B cell (primary cell): ENCODE measurements at regions not wholly inside any gene's neighbourhood (a gene's known extent, or its start where the extent isn't known, plus 50 kb on each side); places are given as distances from the start of the nearest gene placed in this dataset.

ENCODE experiments used
- ATAC-seq: fragments of 200-7000 bp; cut with Tn5 transposase; one replicate; pipeline ENCODE4 v1.10.0; 2021; ENCODE audit warnings: low read depth, mild to moderate bottlenecking, moderate number of reproducible peaks, moderate library complexity
- CTCF ChIA-PET: fragments of 350-600 bp; sonication (Branson Sonifier 250); formaldehyde crosslinking; loops from one replicate; lab custom pipeline; 2021; ENCODE audit warnings: antibody characterized with exemption, inconsistent platforms; lab: Charles Lee
- POLR2A ChIA-PET: fragments of 350-600 bp; sonication (Branson Sonifier 250); formaldehyde crosslinking; loops from one replicate; lab custom pipeline; 2021; ENCODE audit warnings: antibody characterized with exemption; lab: Charles Lee
- DNase-seq: peaks from one replicate; pipeline ENCODE4 v3.0.0; 2013
- H2AFZ ChIP-seq: 2 replicates; pipeline ENCODE4 v1.6.1; 2012; ENCODE audit warnings: mild to moderate bottlenecking, low read depth, low read length; ENCODE audit not compliant: insufficient read depth, poor library complexity, severe bottlenecking
- H3K27ac ChIP-seq, 2 donors: 1 replicate in 1 of 2; 2 replicates in 1 of 2; pipeline ENCODE4 v1.5.1; 2012 to 2013; ENCODE audit warnings: low read length in 2 of 2, mild to moderate bottlenecking in 2 of 2, moderate library complexity in 1 of 2
- H3K27me3 ChIP-seq, 4 experiments: fragments of 200-600 bp in 1 of 4; sonication (generic) in 1 of 4; replicated peaks in 1 of 4; 1 replicate in 2 of 4; 2 replicates in 2 of 4; pipeline versions ENCODE4 v1.6.1 to v1.7.0; 2013 to 2016; ENCODE audit warnings: low read length in 3 of 4, mild to moderate bottlenecking in 2 of 4, mixed read lengths in 1 of 4, moderate library complexity in 1 of 4; ENCODE audit not compliant: insufficient read depth in 4 of 4, control insufficient read depth in 3 of 4; ENCODE audit errors: control extremely low read depth in 1 of 4
- H3K36me3 ChIP-seq, 2 experiments: replicated peaks in 1 of 2; 1 replicate in 1 of 2; 2 replicates in 1 of 2; pipeline versions ENCODE4 v1.6.1 to v1.7.1; 2013; ENCODE audit warnings: low read length in 1 of 2; ENCODE audit not compliant: insufficient read depth in 2 of 2, control insufficient read depth in 1 of 2; ENCODE audit errors: control extremely low read depth in 1 of 2, extremely low read depth in 1 of 2
- H3K4me1 ChIP-seq, 2 donors: fragments of 200-600 bp in 1 of 2; sonication (generic) in 1 of 2; 1 replicate in 1 of 2; 2 replicates in 1 of 2; pipeline versions ENCODE4 v1.5.1 to v1.6.1; 2013 to 2017; ENCODE audit warnings: low read length in 2 of 2; ENCODE audit not compliant: control insufficient read depth in 2 of 2, insufficient read depth in 2 of 2
- H3K4me2 ChIP-seq: replicated peaks from 2 replicates; pipeline ENCODE3; 2012; ENCODE audit warnings: mild to moderate bottlenecking, low read depth, low read length; ENCODE audit not compliant: poor library complexity, severe bottlenecking
- H3K4me3 ChIP-seq, 5 experiments: fragments of 200-600 bp in 1 of 5; sonication (generic) in 1 of 5; 1 replicate in 3 of 5; 2 replicates in 2 of 5; pipeline versions ENCODE4 v1.5.1 to v1.7.0; 2011 to 2016; ENCODE audit warnings: low read length in 4 of 5, mild to moderate bottlenecking in 4 of 5, low read depth in 2 of 5, control low read depth in 1 of 5, moderate library complexity in 1 of 5; ENCODE audit not compliant: insufficient read depth in 1 of 5; ENCODE audit errors: control extremely low read depth in 1 of 5, extremely low read depth in 1 of 5
- H3K79me2 ChIP-seq: fragments of 200-600 bp; sonication (generic); one replicate; pipeline ENCODE4 v1.6.0; 2016; ENCODE audit warnings: low read length; ENCODE audit not compliant: control insufficient read depth, insufficient read depth
- H3K9ac ChIP-seq: fragments of 200-600 bp; sonication (generic); 2 replicates; pipeline ENCODE4 v1.6.1; 2017; ENCODE audit warnings: mild to moderate bottlenecking, low read length, moderate library complexity
- H3K9me3 ChIP-seq, 3 donors: one replicate each; pipeline versions ENCODE4 v1.6.1 to v1.7.1; 2013; ENCODE audit warnings: low read length in 2 of 3; ENCODE audit not compliant: control insufficient read depth in 2 of 3, insufficient read depth in 1 of 3; ENCODE audit errors: control extremely low read depth in 1 of 3
- H4K20me1 ChIP-seq: 2 replicates; pipeline ENCODE4 v1.6.0; 2012; ENCODE audit warnings: mild to moderate bottlenecking, low read length; ENCODE audit not compliant: insufficient read depth, control insufficient read depth, poor library complexity, severe bottlenecking
- H3K27ac Mint-ChIP-seq: one replicate; pipeline ENCODE4 v1.8.0; 2021; ENCODE audit warnings: mixed read lengths
- H3K27me3 Mint-ChIP-seq: one replicate; pipeline ENCODE4 v1.8.0; 2021; ENCODE audit warnings: mixed read lengths
- H3K4me1 Mint-ChIP-seq: one replicate; pipeline ENCODE4 v1.8.0; 2021; ENCODE audit warnings: mixed read lengths
- H3K4me3 Mint-ChIP-seq: one replicate; pipeline ENCODE4 v1.8.0; 2021; ENCODE audit warnings: mixed read lengths
- H3K9me3 Mint-ChIP-seq: one replicate; pipeline ENCODE4 v1.8.0; 2022; ENCODE audit warnings: mixed read lengths; ENCODE audit not compliant: insufficient read depth
- EZH2 ChIP-seq: IDR thresholded peaks from 2 replicates; pipeline ENCODE4 v1.6.1; 2012; ENCODE audit warnings: borderline replicate concordance, low read depth, mild to moderate bottlenecking, moderate library complexity, low read length; ENCODE audit not compliant: insufficient read depth, poor library complexity, severe bottlenecking
- WGBS: methylation state at CpG from one replicate; pipeline ENCODE4 v1.1.5; 2013; ENCODE audit warnings: missing lambda C conversion rate; ENCODE audit not compliant: insufficient coverage; 5-methylcytosine and 5-hydroxymethylcytosine counted together
- intact Hi-C: fragments of 100-400 bp; cut with micrococcal nuclease; formaldehyde crosslinking; loops from one replicate; pipeline ENCODE4 v1.10.0; 2022
- TF ChIP-seq, protein P1 (sequence below): fragments of 200-600 bp; IDR thresholded peaks from one replicate; pipeline ENCODE4 v1.8.0; 2022; ENCODE audit warnings: antibody characterized with exemption, mild to moderate bottlenecking

DNA sequence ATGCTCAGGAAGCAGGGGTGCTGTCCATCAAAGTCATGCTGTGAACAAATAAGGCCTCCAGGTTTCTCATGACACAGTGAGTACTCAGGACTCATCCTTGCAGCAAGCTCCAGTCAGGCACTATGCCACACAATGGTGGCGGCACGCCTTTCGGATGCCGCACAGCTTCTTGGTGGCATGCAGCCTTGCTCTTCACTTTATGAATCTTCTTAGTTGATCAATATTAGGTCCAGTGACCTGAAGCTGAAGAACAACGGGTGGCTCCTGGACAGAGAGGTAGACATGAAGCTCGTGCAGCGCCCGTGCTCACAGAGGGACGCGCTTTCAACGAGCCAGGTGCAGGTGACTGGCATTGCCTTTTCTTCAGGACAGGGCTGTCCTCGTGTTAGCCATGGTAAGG is 653.0 kb upstream of the MGMT start:
- CTCF ChIA-PET, result no interaction called here
- Histone ChIP-seq H3K27ac (no peak overlapping the region), H3K27me3 (no peaks in the 10 kb centered on the region), H3K4me2 (no peak overlapping the region), H2AFZ (no peak overlapping the region), H4K20me1 (no peaks in the 10 kb centered on the region), H3K9me3 (peaks cover 0 to 15% (median 0%) of the 10 kb centered on the region in 3 donors), H3K79me2 (no peaks in the 10 kb centered on the region), H3K4me1 (no peaks in the 10 kb centered on the region), H3K4me3 (no peak overlapping the region), H3K9ac (no peak overlapping the region), H3K36me3 (no peaks in the 10 kb centered on the region)
- H3K27ac Mint-ChIP-seq, result no peak overlapping the region
- no peak for TF ChIP-seq EZH2
- TF ChIP-seq, protein P1, sequence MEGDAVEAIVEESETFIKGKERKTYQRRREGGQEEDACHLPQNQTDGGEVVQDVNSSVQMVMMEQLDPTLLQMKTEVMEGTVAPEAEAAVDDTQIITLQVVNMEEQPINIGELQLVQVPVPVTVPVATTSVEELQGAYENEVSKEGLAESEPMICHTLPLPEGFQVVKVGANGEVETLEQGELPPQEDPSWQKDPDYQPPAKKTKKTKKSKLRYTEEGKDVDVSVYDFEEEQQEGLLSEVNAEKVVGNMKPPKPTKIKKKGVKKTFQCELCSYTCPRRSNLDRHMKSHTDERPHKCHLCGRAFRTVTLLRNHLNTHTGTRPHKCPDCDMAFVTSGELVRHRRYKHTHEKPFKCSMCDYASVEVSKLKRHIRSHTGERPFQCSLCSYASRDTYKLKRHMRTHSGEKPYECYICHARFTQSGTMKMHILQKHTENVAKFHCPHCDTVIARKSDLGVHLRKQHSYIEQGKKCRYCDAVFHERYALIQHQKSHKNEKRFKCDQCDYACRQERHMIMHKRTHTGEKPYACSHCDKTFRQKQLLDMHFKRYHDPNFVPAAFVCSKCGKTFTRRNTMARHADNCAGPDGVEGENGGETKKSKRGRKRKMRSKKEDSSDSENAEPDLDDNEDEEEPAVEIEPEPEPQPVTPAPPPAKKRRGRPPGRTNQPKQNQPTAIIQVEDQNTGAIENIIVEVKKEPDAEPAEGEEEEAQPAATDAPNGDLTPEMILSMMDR, result no peak
- no peak overlapping the region for H3K4me3 Mint-ChIP-seq
- ATAC-seq (no peak), DNase-seq (no peak)
- no peaks in the 10 kb centered on the region for H3K9me3 Mint-ChIP-seq
- H3K27me3 Mint-ChIP-seq, result peaks cover 3% of the 10 kb centered on the region
- intact Hi-C loops, result no loop called here
- no peaks in the 10 kb centered on the region for H3K4me1 Mint-ChIP-seq
- WGBS, result 90% methylated on average over 9 of the region's 12 CpGs
- POLR2A ChIA-PET, result no interaction called here

DNA sequence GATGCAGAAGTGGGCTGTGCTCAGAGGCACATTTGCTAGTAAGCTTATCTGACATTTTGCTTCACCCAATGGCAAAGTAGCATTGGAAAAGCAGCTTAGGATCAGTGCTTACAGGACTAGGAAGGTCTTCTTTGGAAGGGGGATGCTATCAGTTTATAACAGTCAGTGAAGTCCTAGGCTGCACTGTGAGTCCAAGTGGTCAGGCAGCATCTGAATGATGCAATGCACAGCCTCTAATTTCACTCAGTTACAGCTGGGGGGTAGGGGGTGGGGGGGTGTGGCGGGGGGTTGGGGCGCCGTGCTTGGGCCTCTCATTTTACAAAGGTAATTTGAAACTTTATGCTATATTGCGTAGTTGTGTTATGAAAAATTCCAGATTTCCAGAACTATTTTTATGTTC is 652.3 kb upstream of the MGMT start:
- ATAC-seq, result no peak
- H3K4me3 ChIP-seq, result no peak overlapping the region
- H4K20me1 ChIP-seq, result no peaks in the 10 kb centered on the region
- POLR2A ChIA-PET, result no interaction called here
- H3K4me1 ChIP-seq, result no peaks in the 10 kb centered on the region
- H3K4me2 ChIP-seq, result no peak overlapping the region
- H3K27me3 ChIP-seq, result no peaks in the 10 kb centered on the region
- H3K4me1 Mint-ChIP-seq, result no peaks in the 10 kb centered on the region
- WGBS, result no CpG with 5 or more reads among the region's 4 CpGs
- intact Hi-C loops, result no loop called here
- CTCF ChIA-PET, result no interaction called here
- H3K9ac ChIP-seq, result no peak overlapping the region
- DNase-seq, result no peak
- no peak overlapping the region for H3K27ac Mint-ChIP-seq
- no peaks in the 10 kb centered on the region for H3K79me2 ChIP-seq
- no peak overlapping the region for H2AFZ ChIP-seq
- peaks cover 3% of the 10 kb centered on the region for H3K27me3 Mint-ChIP-seq
- no peaks in the 10 kb centered on the region for H3K36me3 ChIP-seq
- TF ChIP-seq, protein P1, result no peak
- no peak for TF ChIP-seq EZH2
- H3K9me3 Mint-ChIP-seq, result no peaks in the 10 kb centered on the region
- H3K27ac ChIP-seq, result no peak overlapping the region
- no peak overlapping the region for H3K4me3 Mint-ChIP-seq
- H3K9me3 ChIP-seq, result peaks cover 0 to 16% (median 0%) of the 10 kb centered on the region in 3 donors
